ENCODE measurements at regions not wholly inside any gene's neighbourhood (a gene's known extent, or its start where the extent isn't known, plus 50 kb on each side); places are given as distances from the start of the nearest gene placed in this dataset.
"Not testable (repeated sequence)": the region's sequence is repeated elsewhere in the genome, so short reads cannot be mapped to it uniquely, and the experiment has no call there.

DNA sequence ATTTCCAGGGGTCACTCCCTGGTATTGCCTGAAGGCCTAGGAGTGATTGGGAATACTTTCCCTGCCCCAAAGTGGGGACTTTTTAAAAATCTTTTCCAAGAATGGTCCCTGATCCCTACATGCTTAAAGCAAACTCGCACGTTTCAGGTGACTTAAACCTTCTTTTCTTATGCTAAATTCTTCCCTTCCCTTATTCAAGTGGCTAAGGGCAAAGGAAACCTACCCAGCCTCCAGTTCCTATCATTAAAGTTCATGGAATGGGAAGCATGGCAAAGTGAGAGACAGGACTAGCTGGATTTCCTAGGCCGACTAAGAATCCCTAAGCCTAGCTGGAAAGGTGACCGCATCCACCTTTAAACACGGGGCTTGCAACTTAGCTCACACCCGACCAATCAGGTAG, 346.8 kb downstream of the ZIC4 start:
- DNase-seq (ENCODE audit: extremely low spot score, insufficient read length, low read depth); FAIRE-seq: not testable (repeated sequence)

- FAIRE-seq: no peak
Observed at GRCh38 chr3:147049821-147050220, 356.5 kb downstream of the ZIC4 start.

DNA sequence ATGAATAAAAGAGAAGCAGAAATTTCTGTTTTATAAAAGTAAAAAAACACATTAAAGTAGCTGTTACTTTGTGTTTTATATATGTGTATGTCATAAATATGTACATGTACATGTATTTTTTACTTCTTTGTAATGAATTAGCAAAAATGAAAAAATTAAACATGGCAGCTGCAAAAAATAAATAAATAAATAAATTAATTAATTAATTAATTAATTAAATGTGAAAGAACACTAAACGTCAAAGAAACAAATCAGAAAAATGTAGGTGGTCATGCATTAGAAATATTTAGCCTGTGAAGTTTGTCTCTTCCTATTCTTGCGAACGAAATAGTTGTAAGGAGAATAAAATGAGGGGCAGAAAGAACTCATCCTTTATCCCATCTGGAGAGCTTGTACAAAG, 357.0 kb downstream of the ZIC4 start:
- DNase-seq (ENCODE audit: extremely low spot score, insufficient read length, low read depth) (no peak), FAIRE-seq (no peak)

More at GRCh38 chr3:147049821-147050220, 356.5 kb downstream of the ZIC4 start:
- DNase-seq (ENCODE audit: extremely low spot score, insufficient read length, low read depth): no peak

DNA sequence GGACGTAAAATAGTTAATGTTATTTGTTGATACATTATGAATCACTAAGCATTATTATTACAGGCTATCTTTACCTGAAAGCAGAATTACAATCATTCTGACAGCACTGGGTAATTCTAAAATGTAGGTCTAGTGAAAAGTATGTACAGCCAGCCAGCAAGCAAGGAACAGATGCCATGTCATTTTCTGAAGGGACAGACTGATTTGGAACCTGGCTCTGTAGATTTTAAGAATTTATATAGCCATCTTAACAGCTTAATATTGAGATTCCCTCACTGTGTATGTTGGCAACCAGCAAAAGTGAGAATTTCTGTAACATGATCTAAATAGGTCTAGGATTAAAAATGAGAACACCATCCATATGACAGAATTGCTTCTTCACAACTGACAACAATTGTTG, 359.4 kb downstream of the ZIC4 start:
- FAIRE-seq (no peak), DNase-seq (ENCODE audit: extremely low spot score, insufficient read length, low read depth) (no peak)

DNA sequence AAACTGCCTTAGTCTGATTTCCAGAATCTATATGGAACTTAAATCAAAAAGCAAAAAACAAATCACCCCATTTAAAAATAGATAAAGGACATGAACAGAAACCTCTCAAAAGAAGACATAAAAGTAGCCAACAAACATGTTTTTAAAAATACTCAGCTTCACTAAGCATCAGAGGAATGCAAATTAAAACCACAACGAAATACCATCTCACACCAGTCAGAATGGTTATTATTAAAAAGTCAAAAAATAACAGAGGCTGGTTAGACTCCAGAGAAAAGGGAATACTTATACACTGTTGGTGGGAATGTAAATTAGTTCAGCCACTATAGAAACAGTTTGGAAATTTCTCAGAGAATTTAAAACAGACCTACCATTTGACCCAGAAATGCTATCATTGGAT, 367.9 kb downstream of the ZIC4 start:
- no peak for FAIRE-seq
- DNase-seq (ENCODE audit: extremely low spot score, insufficient read length, low read depth): no peak

- FAIRE-seq (no peak), DNase-seq (ENCODE audit: extremely low spot score, insufficient read length, low read depth) (no peak)
Observed at GRCh38 chr3:147034359-147034758, 372.0 kb downstream of the ZIC4 start.

GRCh38 chr3:147030274-147030673, 376.1 kb downstream of the ZIC4 start:
- DNase-seq (ENCODE audit: extremely low spot score, insufficient read length, low read depth): no peak
- FAIRE-seq: no peak

DNA sequence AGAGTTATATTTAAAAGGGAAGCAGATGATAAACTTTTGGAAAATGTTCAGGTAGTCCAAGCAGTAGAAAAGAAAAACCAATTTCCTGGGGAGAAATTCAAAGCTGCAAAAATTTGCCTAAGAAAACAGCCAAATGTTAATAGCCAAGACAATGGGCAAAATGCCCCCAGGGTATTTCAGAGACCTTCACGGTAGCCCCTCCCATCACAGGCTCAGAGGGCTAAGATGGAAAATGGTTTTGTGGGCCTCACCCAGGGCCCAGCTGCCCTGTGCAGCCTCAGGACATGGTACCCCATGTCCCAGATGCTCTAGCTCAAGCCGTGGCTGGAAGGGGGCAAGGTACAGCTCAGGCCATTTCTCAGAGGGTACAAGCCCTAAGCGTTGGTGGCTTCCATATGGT, 391.0 kb downstream of the ZIC4 start:
- FAIRE-seq (no peak), DNase-seq (ENCODE audit: extremely low spot score, insufficient read length, low read depth) (no peak)

GRCh38 chr3:147008886-147009285, 397.5 kb downstream of the ZIC4 start:
- no peak for DNase-seq (ENCODE audit: extremely low spot score, insufficient read length, low read depth)
- no peak for FAIRE-seq

DNA sequence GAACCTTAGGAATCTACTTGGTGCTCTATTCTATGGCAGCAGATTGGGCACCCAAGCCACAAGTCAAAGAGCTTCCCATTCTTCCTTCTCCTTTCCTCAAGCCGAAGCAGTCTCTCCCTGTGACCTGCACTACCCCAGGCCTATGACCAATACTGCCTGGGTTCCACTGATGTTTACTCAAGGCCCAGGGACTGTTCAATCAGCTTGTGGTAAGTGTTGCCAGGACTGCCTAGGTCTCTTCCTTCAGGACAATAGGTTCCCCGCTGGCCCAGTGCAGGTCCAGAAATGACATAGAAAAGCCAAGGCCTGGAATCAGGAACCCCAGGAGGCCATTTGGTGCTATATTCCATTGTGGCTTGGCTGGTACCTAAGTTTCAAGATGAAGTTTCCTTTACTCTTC, 397.9 kb downstream of the ZIC4 start:
- DNase-seq (ENCODE audit: extremely low spot score, insufficient read length, low read depth) (no peak), FAIRE-seq (no peak)

- DNase-seq (ENCODE audit: extremely low spot score, insufficient read length, low read depth) (no peak), FAIRE-seq (no peak)
Observed at GRCh38 chr3:147007736-147008245, 398.6 kb downstream of the ZIC4 start.

GRCh38 chr3:147002721-147003120, 397.6 kb upstream of the PLSCR5 start:
- DNase-seq (ENCODE audit: extremely low spot score, insufficient read length, low read depth) (no peak), FAIRE-seq (no peak)

- no peak for FAIRE-seq
- no peak for DNase-seq (ENCODE audit: extremely low spot score, insufficient read length, low read depth)
Observed at GRCh38 chr3:147000274-147000673, 395.1 kb upstream of the PLSCR5 start.

GRCh38 chr3:146991907-146992306, 386.8 kb upstream of the PLSCR5 start:
- FAIRE-seq (no peak), DNase-seq (ENCODE audit: extremely low spot score, insufficient read length, low read depth) (no peak)

DNA sequence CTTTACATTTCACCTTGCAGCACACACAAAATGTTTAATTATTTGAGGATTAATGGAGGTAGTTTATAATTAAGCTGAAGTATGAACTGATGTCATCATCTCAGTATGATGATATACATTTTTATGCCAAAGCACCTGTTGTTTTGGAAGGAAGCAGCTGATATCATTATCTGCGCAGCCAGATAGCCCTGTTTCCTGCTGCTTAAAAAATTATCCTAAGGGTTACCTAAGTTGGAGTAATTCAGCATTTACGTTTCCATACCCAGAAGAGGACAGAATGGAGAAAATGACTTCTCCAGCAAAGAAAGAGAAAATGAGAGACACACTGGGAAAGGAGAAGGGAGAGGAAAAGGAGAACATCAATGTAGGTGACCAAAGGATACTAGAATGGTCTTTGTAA, 370.3 kb upstream of the PLSCR5 start:
- FAIRE-seq (no peak), DNase-seq (ENCODE audit: extremely low spot score, insufficient read length, low read depth) (no peak)

DNA sequence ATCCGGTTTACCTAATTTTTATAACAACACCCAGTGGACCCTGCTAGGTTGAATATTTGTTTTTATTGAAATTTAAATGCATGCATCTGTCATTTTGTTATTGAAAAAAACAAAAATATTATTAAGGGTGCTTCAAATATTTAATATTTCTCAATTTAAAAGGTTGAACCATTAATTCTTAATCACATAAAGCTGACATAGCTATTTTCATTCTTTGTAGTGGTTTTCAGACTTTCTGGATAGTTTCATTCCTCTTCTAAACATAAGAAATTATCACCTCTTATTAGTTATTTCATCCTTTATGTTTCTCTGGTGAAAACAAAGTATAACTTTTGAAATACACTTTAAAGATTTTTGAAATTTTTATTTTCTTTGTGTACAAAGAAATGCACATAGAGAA, 369.9 kb upstream of the PLSCR5 start:
- no peak for DNase-seq (ENCODE audit: extremely low spot score, insufficient read length, low read depth)
- no peak for FAIRE-seq

DNA sequence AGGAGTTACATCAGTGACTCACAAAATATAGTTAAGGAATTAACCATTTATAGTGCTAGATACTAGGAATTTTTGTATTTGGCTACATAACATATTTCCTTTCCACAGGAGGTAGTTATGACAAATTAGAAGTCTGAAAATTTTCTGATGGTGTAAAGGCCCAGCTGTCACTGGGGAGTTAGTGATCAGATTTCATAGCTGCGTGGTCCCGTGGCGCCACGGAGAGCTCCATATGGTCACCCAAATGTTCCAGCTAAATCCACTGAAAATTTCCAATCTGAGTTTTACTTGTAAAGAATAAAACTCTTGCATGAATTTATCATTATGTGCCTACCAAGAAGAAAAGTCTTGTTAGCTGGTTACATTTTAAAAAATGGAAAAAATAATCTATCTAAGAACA, 368.9 kb upstream of the PLSCR5 start:
- FAIRE-seq: no peak
- no peak for DNase-seq (ENCODE audit: extremely low spot score, insufficient read length, low read depth)

DNA sequence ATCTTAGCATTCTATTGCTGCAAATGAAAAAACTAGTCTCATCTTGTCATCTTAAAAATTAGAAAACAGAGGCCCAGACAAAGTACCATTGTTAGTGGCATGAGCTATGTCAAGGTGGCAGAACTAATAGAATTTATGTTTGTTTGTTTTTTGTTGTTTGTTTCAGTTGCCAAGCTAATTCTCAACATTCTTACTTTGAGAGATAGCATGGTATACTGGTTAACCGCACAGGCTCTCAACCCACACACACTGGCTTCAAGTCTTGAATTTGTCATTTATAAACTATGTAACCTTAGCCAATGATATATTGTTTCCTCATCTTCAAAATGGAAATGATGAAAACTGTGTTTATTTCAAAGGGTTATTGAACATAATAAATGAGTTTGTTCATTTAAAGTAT, 367.6 kb upstream of the PLSCR5 start:
- DNase-seq (ENCODE audit: extremely low spot score, insufficient read length, low read depth) (no peak), FAIRE-seq (no peak)

GRCh38 chr3:146970236-146970635, 365.1 kb upstream of the PLSCR5 start:
- FAIRE-seq (no peak), DNase-seq (ENCODE audit: extremely low spot score, insufficient read length, low read depth) (no peak)

DNA sequence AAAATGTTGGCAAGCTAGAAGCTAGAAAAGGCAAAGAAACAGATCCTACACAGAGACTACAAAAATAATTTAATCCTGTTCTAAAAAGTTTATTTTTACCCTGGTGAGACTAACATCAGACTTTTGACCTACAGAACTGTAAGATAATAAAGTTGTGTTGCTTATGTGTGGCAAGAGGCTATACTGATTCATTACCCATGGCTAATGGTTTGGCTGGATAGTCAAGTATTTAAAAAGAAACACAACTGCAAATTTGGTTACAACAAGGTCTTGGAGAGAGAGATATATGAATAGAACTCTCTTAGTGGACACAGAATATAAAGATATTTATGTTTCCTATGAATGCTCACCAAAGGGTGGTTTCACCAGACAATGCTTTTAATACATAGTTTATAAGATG, 364.2 kb upstream of the PLSCR5 start:
- FAIRE-seq (no peak), DNase-seq (ENCODE audit: extremely low spot score, insufficient read length, low read depth) (no peak)

GRCh38 chr3:146968204-146968651, 363.1 kb upstream of the PLSCR5 start:
- DNase-seq (ENCODE audit: extremely low spot score, insufficient read length, low read depth): no peak
- FAIRE-seq: no peak

- FAIRE-seq (no peak), DNase-seq (ENCODE audit: extremely low spot score, insufficient read length, low read depth) (no peak)
Observed at GRCh38 chr3:146967783-146968182, 362.6 kb upstream of the PLSCR5 start.

GRCh38 chr3:146966124-146966523, 361.0 kb upstream of the PLSCR5 start:
- DNase-seq (ENCODE audit: extremely low spot score, insufficient read length, low read depth): no peak
- no peak for FAIRE-seq

All from GM18507 (cell line).